GM21529 (cell line): ENCODE measurements at regions not wholly inside any gene's neighbourhood (a gene's known extent, or its start where the extent isn't known, plus 50 kb on each side); places are given as distances from the start of the nearest gene placed in this dataset.
A peak's percentile ranks its signal among the peaks of the same experiment; 100 is the strongest.
"Not testable (repeated sequence)": the region's sequence is repeated elsewhere in the genome, so short reads cannot be mapped to it uniquely, and the experiment has no call there.

Source experiments
- ATAC-seq: cut with Tn5 transposase; IDR thresholded peaks from one replicate; pipeline ENCODE4 v1.9.1; 2021; ENCODE audit not compliant: unreplicated experiment

- ATAC-seq: no peak
Observed at GRCh38 chrX:115966920-115967319, 203.6 kb upstream of the AGTR2 start.

- peak; percentile 79 for ATAC-seq
Observed at GRCh38 chrX:115968436-115969252, 201.9 kb upstream of the AGTR2 start.

GRCh38 chrX:115970718-115971117 is 199.8 kb upstream of the AGTR2 start:
- ATAC-seq: no peak

- no peak for ATAC-seq
Observed at GRCh38 chrX:115972717-115973116, 197.8 kb upstream of the AGTR2 start.

GRCh38 chrX:115978068-115978467 is 192.5 kb upstream of the AGTR2 start:
- ATAC-seq: no peak

- ATAC-seq: not testable (repeated sequence)
Observed at GRCh38 chrX:115983148-115983547, 187.4 kb upstream of the AGTR2 start.

- not testable (repeated sequence) for ATAC-seq
Observed at GRCh38 chrX:115987464-115987863, 183.1 kb upstream of the AGTR2 start.

GRCh38 chrX:115988825-115989224 is 181.7 kb upstream of the AGTR2 start:
- ATAC-seq: peak; percentile 69

- ATAC-seq: no peak
Observed at GRCh38 chrX:115989686-115990085, 180.9 kb upstream of the AGTR2 start.

- peak; percentile 0 for ATAC-seq
Observed at GRCh38 chrX:116009346-116009745, 161.2 kb upstream of the AGTR2 start.

GRCh38 chrX:116009861-116010710 is 160.5 kb upstream of the AGTR2 start:
- peak; percentile 78 for ATAC-seq

GRCh38 chrX:116010939-116011338 is 159.6 kb upstream of the AGTR2 start:
- ATAC-seq: no peak

- no peak for ATAC-seq
Observed at GRCh38 chrX:116031331-116031730, 139.2 kb upstream of the AGTR2 start.
